SK-N-SH treated with all-trans-retinoic acid at 6 μM for 48 hours (cell line): ENCODE measurements at regions not wholly inside any gene's neighbourhood (a gene's known extent, or its start where the extent isn't known, plus 50 kb on each side); places are given as distances from the start of the nearest gene placed in this dataset.

ENCODE experiments used
- POU6F1 ChIP-seq: fragments of 250-450 bp; sonication (Bioruptor Pico); IDR thresholded peaks from 2 replicates; pipeline ENCODE4 v1.8.0; 2021; ENCODE audit warnings: low read depth, mild to moderate bottlenecking, moderate library complexity, borderline replicate concordance
- RARB ChIP-seq: fragments of 250-450 bp; sonication (Bioruptor Pico); IDR thresholded peaks from 2 replicates; pipeline ENCODE4 v1.8.0; 2021; ENCODE audit warnings: mild to moderate bottlenecking, moderate library complexity
- ZFP30 ChIP-seq: fragments of 450-650 bp; formaldehyde crosslinking; IDR thresholded peaks from 2 replicates; pipeline ENCODE4 v1.5.0; 2022; ENCODE audit warnings: mild to moderate bottlenecking, moderate library complexity

- TF ChIP-seq RARB (CRISPR knock-in tag): no peak
- no peak for TF ChIP-seq ZFP30
- TF ChIP-seq POU6F1 (CRISPR knock-in tag): no peak
Measured at GRCh38 chr6:67073938-67074337, 1366.9 kb upstream of the EYS start.
